SHP77 treated with DMSO at 0.1 percent for 48 hours (cell line): ENCODE measurements at regions not wholly inside any gene's neighbourhood (a gene's known extent, or its start where the extent isn't known, plus 50 kb on each side); places are given as distances from the start of the nearest gene placed in this dataset.

ENCODE experiments used
- DNase-seq: peaks from one replicate; lab custom pipeline; 2025; lab: John Stamatoyannopoulos, UW

- no peak for DNase-seq
Observed at GRCh38 chr10:3987143-3987974, 202.3 kb upstream of the KLF6 start.

GRCh38 chr10:3986493-3987142 lies 201.6 kb upstream of the KLF6 start:
- DNase-seq, result no peak

GRCh38 chr10:3982746-3983442 lies 197.9 kb upstream of the KLF6 start:
- no peak for DNase-seq

GRCh38 chr10:3981300-3981699 lies 196.3 kb upstream of the KLF6 start:
- DNase-seq, result no peak

- no peak for DNase-seq
Observed at GRCh38 chr10:3980660-3981059, 195.7 kb upstream of the KLF6 start.

- DNase-seq, result no peak
Observed at GRCh38 chr10:3980144-3980543, 195.1 kb upstream of the KLF6 start.

- DNase-seq, result no peak
Observed at GRCh38 chr10:3978761-3979160, 193.8 kb upstream of the KLF6 start.

GRCh38 chr10:3978174-3978573 lies 193.2 kb upstream of the KLF6 start:
- no peak for DNase-seq

GRCh38 chr10:3977761-3978160 lies 192.8 kb upstream of the KLF6 start:
- DNase-seq, result no peak

- no peak for DNase-seq
Observed at GRCh38 chr10:3976718-3977117, 191.7 kb upstream of the KLF6 start.

GRCh38 chr10:3976171-3976570 lies 191.2 kb upstream of the KLF6 start:
- DNase-seq, result no peak

- no peak for DNase-seq
Observed at GRCh38 chr10:3975016-3975415, 190.0 kb upstream of the KLF6 start.

GRCh38 chr10:3972460-3973301 lies 187.7 kb upstream of the KLF6 start:
- no peak for DNase-seq

GRCh38 chr10:3971713-3972112 lies 186.7 kb upstream of the KLF6 start:
- no peak for DNase-seq

GRCh38 chr10:3969876-3970666 lies 185.1 kb upstream of the KLF6 start:
- no peak for DNase-seq

GRCh38 chr10:3968727-3969126 lies 183.7 kb upstream of the KLF6 start:
- DNase-seq, result no peak

- no peak for DNase-seq
Observed at GRCh38 chr10:3964516-3964915, 179.5 kb upstream of the KLF6 start.

GRCh38 chr10:3963191-3963673 lies 178.2 kb upstream of the KLF6 start:
- DNase-seq, result no peak

GRCh38 chr10:3961082-3961481 lies 176.1 kb upstream of the KLF6 start:
- no peak for DNase-seq

GRCh38 chr10:3960496-3960895 lies 175.5 kb upstream of the KLF6 start:
- DNase-seq, result no peak
